NCI-H774 (cell line): ENCODE measurements at regions not wholly inside any gene's neighbourhood (a gene's known extent, or its start where the extent isn't known, plus 50 kb on each side); places are given as distances from the start of the nearest gene placed in this dataset.

Experiments used
- DNase-seq: peaks from one replicate; lab custom pipeline; 2025; lab: John Stamatoyannopoulos, UW

DNA sequence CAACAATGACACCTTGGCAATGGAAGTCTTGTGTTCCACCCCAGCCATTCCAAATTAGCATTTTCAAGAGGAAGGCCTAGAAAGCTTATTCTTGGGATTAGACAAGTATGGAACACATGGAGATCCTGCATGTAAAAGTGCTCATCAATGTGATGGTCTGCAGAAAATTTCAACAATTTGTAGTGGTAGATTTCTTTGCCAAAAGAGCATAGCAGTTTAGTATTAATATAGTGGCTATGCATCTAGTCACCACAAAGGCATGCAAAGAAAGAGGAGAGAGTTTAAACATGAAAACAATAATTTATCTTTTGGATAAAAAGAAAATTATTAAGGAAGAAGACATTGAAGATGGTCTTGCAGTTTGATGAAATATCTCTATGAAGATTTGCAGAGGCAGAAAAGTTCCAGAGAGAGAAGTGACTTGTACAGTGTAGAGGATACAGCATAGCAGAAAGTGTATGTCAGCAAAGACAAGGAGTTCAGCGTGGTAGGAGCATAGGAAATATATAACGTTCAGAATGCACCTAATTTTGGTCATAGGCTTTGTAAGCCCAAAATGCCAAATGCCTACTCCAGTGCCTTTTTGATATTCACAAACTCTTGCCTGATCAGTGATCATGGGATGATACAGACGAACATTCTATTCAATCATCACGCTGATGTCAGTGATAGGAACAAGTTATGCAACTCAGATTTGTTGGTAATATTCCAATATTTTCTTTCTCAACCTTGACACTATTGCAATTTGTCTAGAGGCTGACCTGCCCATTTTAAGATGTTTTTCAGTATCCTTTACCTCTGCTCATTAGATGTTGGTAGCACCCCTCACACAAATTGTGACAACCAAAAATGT is 727.9 kb upstream of the SOX9 start:
- no peak for DNase-seq

DNA sequence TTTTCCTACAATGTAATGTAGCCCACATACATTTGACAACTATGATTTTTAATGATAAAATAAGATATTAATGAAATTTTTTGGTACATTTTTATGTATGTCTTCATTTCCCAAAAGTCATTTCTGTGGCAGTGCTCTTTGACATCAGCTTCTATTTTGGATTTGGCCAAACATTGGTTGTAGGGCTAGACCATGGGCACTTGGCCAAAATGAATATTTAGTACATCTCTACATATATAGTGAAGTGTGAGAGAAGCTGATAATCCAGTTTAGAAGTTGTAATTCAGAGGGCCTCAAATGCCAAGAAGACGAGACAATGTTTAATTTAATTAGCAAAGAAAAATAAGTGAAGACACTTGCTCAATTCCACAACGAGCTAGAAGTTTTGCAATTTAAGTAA is 724.9 kb upstream of the SOX9 start:
- no peak for DNase-seq

DNA sequence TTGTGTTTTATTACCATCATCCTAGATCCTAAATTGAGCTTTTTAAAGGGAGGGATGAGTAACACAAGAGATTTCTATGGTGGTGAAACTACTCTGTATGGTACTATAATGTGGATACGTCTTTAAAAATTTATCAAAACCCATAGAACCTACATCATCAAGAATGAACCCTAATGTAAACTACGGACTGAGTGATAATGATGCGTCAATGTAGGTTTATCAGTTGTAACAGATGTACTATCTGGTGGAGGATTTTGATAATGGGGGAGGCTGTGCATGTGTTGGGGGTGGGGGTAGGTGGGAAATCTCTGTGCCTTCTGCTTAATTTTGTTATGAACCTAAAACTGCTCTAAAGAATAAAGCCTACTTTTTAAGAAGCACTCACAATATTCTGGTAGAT is 724.1 kb upstream of the SOX9 start:
- no peak for DNase-seq

DNA sequence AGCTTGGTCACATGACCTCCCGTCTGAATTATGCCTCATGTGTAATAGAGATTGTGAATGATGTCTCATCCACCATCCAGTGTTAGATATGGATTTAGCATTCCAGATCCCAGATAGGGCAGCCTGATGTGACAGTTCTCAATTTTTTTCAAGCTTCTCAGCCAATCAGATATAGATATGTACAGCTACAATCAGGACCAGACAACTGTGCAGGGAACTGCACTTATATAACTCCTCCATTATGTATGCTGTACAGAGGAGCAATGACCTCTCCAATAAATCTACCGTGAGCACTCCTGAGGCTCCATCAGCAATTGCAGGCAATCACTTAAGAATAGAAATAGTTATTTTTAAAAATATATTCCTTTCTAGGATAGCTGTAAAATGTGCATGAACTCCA is 722.8 kb upstream of the SOX9 start:
- DNase-seq, result no peak

DNA sequence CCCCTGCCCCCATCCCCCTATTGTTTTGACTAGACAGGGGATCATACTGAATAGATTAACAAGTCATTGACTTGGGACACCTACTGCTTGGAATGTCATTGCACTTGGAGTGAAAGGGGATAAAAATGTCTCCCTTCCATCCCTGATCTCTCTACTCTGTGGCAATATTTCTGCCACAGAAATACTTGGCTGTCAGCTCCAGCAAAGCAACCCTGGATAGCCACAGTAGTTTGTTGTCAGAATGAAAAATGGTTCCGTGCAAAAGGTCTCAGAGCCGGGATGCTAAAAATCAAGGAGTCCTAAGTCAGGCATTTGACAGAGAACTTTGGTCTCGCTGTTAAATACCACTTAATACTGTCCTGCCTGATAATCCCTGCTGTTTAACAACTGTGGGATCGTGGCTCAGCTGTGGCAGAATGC is 722.0 kb upstream of the SOX9 start:
- DNase-seq, result no peak

DNA sequence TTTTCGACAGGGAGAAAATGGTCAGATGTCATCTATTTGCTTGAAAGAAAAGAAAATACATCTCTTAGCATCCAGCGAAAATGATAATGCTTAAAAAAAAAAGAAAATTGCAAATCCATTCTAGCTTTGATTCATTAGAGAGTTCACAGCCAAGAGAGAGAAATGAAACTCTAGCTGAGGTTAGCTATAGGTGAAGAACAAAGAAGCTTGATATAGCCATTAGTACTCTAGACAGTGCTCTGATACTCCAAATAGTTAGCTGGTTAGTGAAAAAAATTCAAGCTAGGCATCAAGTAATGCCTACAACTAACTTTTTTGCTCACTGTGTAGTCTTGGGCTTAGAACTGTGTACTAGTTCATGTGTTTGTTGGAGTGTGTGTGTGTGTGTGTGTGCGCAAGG is 721.6 kb upstream of the SOX9 start:
- DNase-seq, result no peak

DNA sequence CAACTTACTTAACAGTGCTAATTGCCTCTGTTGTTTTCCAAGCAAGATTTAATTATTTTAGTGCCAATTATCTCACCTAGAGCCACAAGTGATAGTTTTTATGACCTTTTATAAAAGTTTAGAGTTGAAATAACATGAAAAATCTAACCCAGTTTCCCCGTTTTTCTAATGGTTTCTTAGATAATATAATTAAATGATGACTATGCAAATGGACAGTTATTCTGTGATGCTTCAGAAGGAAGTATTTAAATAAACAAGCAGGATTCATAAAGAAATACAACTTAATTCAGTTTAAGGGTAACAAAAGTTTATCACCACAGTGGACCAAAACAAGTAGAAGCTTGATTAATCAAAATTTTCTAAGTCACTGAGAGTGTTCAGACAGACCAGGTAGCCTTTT is 721.2 kb upstream of the SOX9 start:
- no peak for DNase-seq

DNA sequence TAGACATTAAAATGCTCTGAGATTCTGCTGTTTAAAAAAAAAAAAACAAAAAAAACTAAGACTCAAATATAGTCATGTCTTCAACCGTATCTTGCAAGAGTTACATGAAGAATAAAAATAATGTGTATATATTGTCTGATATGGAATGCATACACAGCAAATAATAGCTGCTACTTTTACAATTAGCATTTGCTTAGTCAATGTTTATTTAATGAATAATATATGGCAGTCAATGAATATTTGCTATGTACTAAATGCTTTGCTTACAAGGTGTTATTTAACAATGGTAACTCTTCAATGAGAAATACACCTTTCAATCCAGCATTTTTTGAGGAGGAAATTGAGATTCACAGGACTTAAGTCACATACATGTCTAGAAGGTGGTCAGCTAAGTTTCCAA is 718.8 kb upstream of the SOX9 start:
- DNase-seq, result no peak

DNA sequence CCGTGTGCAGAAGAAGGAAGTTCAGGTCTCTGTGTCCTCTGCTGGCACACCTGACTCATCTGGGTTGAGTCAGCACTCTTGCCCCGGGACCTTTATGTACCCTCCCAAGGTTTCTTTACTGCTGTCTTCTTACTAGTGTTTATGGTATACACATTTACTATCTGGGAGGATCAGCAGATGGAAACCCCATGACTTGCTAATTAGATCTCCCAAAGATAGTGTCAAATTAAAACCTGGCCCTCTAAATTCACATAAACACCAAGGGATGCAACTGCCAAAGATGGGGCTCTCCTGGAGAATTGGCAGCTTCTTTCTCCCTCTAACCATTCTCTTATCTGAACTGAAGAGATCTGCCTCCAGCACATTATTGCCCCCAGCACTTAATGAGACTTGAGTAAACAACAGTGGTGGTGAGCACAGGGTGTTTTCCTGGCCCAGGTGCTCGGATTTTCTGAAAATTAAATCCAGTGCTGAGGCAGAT is 718.1 kb upstream of the SOX9 start:
- no peak for DNase-seq

DNA sequence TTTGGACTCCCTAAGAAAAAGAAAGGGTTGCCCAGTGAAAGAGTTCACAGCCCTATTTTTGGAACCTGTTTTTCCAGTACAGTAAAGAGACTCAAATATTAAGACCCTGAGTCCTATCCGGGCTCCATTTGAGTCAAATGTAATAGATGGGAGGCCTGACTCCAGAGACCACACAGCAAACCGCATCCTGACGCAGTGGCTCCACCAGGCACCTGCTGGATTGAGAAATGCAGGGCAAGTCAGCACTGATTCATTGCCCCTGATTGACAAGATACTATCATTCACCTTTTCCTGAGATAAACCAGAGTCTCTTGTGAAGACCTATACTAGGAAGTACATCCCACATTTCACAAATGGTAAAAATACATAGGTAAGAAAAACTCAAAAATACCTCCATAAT is 715.7 kb upstream of the SOX9 start:
- no peak for DNase-seq

DNA sequence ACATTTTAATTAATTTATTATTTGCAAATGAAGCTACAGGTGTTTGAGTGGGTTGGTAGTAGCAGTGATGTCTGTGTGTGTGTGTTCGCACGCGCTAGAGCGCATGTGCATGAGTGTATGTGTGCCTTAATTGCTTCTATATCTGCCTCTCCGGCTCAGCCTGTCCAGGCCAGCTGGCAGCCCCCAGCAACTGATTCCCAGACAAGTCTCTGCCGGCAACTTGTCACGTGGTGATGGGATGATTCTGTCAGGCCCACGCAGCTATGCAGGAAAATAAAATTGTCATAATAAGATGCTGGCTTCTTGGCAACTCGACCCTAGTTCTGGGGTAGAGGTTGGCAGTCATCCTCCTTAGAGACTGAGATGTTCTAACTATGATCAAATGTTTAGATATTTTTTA is 712.8 kb upstream of the SOX9 start:
- DNase-seq, result no peak

DNA sequence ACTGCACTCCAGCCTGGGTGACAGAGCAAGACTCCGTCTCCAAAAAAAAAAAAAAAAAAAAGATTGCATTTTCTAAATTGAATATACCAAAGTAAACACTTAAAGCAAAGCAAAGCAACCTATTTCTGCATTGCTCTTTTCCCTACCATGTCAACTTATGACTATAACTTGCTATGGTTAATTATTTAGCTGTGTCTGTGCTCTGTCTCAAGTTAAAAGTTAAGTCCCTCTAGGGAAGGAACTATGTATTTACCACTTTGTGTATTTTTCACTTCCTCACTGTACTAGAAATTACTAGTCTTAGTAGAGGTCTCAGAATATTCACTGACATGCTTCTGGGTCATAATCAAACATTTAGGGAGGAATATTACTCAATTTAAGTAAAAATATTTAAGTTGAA is 711.7 kb upstream of the SOX9 start:
- DNase-seq, result no peak

DNA sequence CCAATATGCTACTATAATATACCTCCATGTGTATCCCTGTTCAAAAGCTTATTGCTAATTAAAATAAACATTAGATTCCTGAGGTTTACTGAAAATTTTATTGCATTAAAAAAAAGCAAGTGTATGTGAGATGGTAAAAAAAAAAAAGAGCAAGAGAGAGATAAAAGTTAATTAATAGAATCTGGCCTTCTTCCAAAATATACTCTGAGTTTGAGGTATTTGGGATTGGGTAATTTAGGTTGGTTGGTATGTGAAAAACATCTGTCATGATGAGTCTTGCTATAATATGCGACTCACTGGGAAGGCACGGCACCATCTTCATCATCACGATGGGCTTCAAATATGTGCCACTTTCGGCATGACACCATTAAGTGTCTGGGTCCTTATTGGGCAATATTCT is 711.1 kb upstream of the SOX9 start:
- no peak for DNase-seq

DNA sequence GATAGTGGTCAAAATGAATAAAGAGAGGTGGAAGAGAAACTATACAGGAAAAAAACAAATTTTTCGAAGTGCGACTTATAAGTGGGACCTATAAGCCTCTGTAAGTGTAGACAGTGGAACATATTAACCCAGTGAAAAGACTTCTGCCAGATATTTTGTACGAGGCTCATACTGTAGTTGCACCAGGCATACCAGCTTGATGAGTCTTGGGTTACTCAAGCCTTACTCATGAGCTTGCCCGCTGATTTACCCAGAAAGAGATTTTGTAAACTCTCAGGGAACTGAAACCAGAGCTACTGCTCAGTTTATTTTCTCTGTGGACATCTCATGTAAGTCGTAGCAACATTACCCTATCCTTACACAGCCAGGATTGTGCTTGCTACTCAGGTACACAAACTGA is 708.0 kb upstream of the SOX9 start:
- no peak for DNase-seq

DNA sequence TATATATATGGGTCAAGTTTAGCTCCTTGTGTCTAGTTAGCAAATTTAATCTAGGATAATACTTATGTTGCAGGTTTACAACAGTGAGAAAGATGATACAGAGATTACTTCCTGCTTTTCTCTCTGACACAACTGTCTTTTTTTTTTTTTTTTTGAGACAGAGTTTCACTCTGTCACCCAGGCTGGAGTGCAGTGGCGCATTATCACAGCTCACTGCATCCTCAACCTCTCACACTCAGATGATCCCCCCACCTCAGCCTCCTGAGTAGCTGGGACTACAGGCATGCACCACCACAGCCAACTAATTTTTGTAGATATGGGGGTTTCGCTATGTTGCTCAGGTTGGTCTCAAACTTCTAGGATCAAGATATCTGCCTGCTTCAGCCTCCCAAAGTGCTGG is 706.9 kb upstream of the SOX9 start:
- no peak for DNase-seq

DNA sequence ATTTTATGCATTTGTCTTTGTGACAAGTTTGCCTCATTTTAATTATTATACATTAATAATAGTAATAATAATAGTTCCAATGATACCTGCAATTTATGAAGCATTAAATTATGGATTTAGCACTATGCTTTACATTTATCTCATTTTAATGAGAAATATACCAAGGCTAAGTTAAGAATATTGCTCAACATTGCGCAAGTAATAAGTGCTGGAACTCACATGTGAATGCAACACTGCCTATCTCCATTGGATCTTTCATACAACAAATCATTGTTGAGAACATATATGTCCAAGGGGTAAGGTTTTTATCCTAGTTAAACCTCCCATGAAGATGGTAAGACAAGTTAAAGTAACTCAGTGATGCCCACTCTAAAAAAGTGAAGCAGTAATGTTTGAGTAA is 703.7 kb upstream of the SOX9 start:
- DNase-seq, result no peak

DNA sequence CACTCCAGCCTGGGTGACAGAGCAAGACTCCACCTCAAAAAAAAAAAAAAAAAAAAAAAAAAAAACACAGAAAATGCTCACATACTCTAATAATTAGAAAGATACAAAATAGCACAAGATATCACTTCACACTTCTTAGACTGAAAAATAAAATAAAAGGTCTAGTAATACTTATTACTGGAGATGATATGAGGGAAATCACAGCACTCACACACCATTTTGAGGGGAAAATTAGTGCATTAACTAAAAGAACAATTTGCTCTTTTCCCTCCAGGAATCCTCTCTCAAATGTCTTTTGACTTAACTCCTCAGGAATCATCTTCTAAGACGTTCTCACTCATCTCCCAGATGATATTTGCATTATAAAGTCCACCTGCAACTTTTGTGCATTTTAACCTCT is 697.9 kb upstream of the SOX9 start:
- no peak for DNase-seq

DNA sequence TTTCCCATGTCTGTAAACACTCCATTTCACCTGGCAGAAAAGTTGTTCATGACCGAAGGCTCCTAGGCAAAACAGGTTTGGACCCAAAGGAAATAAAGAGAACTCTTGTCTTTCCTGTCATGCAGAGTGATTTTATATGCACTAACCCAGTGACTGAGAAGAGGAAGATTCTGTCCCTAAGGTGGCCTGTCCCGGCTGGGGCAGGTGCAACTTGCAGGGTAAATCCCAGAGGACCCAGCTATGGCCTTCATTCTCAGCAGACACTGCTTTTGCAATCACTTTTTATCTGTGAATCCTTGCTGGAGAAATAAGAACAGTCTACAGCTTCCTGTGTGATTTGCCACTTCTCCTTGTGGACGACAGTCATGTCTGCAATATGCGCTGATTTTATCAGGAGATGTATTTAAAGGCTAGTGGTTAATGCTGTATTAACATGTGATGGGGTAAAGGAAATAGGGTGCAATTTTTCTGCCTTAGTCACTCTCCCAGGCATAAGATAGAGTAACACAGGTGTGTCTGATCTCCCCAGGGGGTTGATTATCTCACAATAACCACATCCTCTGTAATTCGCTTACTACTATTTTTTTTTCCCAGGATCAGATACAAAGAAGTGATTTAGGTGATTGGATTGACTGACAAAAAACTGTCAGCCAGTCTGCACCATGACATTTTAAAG is 696.8 kb upstream of the SOX9 start:
- DNase-seq, result no peak

DNA sequence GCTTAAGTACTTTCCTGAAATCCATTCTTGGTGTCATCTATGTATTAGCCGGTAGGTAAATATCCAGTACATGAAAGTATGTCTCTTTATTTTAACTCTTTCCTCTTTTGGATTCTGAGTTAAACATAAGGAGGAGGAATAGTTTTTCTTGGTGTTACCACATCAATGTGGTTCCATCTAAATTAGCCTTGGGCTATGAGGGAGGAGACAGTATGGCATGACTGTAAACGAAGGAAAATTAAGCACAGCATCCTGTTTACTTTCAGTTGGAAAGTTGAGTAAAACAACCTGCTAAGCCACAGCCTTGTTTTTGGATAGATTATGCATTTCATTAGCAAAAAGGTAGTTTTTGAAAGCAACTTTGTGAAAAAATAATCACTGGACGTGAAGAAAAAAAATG is 693.0 kb upstream of the SOX9 start:
- DNase-seq, result no peak

DNA sequence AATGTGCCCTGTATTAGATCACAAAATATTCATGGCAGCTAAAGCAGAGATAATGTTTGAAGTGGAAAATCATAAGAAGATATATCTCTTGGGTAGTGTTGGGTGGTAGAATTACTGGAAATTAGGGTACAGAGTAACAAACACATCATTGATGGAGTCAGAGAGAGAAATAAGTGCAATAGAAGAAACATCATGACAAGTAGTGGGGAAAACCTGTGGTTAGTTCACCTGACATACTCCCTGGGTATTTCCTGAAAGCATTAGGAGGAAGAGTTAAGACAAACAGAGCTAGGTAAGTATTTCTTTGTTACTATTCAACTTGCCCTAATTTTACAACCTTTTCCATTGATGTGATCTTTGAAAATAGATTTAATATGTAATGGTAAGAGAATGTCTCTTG is 691.9 kb upstream of the SOX9 start:
- DNase-seq, result no peak

DNA sequence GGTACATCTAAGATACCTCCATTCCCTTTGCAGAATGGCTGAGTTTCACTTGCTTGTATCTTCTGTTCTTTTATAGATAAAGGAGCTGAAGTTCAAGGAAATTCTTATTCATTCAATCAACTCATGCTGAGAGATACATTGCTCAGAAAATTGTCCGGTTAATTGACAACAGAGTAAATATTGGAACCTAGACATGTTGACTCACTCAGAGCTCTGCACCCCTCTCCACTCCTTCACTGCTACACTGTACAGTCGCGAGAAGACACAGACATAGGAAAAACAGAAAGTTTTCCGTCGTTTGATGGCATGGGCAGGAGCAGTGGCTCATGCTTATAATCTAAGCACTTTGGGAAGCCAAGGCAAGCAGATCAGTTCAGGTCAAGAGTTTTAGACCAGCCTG is 690.5 kb upstream of the SOX9 start:
- no peak for DNase-seq

DNA sequence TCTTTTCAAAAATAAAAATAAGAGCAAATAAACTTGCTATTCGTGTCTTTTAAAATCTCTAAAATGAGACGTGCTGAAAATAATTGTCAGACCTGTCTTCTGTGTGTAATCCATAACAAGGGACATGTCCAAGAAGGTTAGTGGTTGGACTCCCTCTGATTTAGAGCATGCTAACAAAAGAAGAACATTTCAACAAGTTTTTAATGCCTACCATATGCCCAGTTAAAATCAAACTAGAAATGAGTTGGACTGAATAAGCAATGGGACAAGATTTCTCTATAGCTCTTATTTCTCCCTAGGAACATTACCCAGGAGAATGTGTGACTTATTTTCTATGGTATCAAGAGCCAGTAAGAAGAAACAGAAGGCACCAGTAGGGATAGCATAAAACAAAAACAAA is 689.7 kb upstream of the SOX9 start:
- DNase-seq, result no peak

DNA sequence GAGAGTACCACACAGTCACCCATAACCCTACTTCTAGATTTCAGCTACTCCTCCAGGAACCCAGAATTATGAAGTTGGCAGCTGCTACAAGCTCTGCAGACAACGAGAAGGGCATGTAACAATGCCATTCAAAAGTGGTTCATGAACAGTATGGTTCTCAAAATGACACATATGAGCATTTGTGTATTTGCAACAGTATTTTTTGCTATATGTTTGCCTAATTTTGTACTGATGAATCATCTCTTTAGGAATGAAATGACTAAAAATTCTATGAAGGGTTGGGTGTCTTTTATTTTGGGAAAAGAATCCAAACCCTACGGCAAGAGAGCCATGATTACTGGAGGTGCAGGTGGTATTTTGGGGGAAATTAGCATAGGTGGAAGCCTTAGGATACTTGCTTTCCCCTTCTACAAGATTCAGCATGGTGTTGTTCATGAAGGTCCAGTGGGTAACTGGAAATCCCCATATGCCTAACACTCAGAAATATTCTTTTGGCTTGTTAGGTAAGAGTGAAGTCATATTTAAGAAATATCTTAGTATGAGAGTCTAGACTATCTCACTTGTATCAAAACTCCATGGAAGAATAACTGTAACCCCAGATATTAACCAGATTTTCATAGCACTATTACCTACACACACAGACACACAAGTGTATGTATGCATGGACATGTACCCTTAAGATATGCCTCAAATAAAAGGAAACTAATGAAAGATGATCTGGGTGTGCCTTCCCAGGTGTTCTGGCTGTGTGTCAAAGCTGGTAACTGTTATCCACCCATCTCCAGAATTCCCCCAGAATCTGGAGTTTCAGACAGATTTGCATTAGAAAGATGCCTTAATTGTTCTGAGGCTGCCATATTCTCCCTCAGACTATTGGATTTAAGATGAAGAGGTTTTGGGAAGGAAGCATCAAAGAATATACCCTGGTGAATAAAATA is 688.2 kb upstream of the SOX9 start:
- no peak for DNase-seq
